ENCODE measurements at regions not wholly inside any gene's neighbourhood (a gene's known extent, or its start where the extent isn't known, plus 50 kb on each side); places are given as distances from the start of the nearest gene placed in this dataset.

- no peak for TF ChIP-seq CTCF (IDR thresholded peaks at IDR 0.05; ENCODE audit: low read depth, low read length, missing control alignments)
- DNase-seq (ENCODE audit: low read depth), result no peak
- H3K4me3 ChIP-seq (ENCODE audit: low read depth, low read length), result no peak overlapping the region
Observed at GRCh38 chrX:7985568-7985967, 58.4 kb upstream of the PNPLA4 start.

GRCh38 chrX:7983581-7983980, 56.4 kb upstream of the PNPLA4 start:
- H3K4me3 ChIP-seq (ENCODE audit: low read depth, low read length), result no peak overlapping the region
- no peak for TF ChIP-seq CTCF (IDR thresholded peaks at IDR 0.05; ENCODE audit: low read depth, low read length, missing control alignments)
- no peak for DNase-seq (ENCODE audit: low read depth)

Measured in GM12864 (cell line).